ENCODE measurements at regions not wholly inside any gene's neighbourhood (a gene's known extent, or its start where the extent isn't known, plus 50 kb on each side); places are given as distances from the start of the nearest gene placed in this dataset.
"Not testable (repeated sequence)": the region's sequence is repeated elsewhere in the genome, so short reads cannot be mapped to it uniquely, and the experiment has no call there.

- Histone ChIP-seq H3K27ac (ENCODE audit: low read length) (no peak overlapping the region), H3K9me3 (ENCODE audit: control insufficient read depth in 1 of 2, low read length in 2 of 2) (peaks cover 0 to 8% of the 10 kb centered on the region in 2 donors), H3K36me3 (ENCODE audit: control insufficient read depth in 1 of 2, insufficient read depth in 2 of 2, low read length in 2 of 2) (no peaks in the 10 kb centered on the region), H3K4me3 (ENCODE audit: low read depth in 1 of 2, low read length in 2 of 2) (no peak overlapping the region), H3K4me1 (ENCODE audit: control insufficient read depth in 1 of 2, insufficient read depth in 2 of 2, low read length in 2 of 2) (no peaks in the 10 kb centered on the region), H3K27me3 (ENCODE audit: low read depth, low read length) (no peaks in the 10 kb centered on the region)
Measured at GRCh38 chr5:142400415-142400814, 75.6 kb upstream of the SPRY4 start.

- no peaks in the 10 kb centered on the region for H3K36me3 ChIP-seq (ENCODE audit: control insufficient read depth in 1 of 2, insufficient read depth in 2 of 2, low read length in 2 of 2)
- no peaks in the 10 kb centered on the region for H3K4me1 ChIP-seq (ENCODE audit: control insufficient read depth in 1 of 2, insufficient read depth in 2 of 2, low read length in 2 of 2)
- H3K27me3 ChIP-seq (ENCODE audit: low read depth, low read length): no peaks in the 10 kb centered on the region
- H3K27ac ChIP-seq (ENCODE audit: low read length): no peak overlapping the region
- H3K4me3 ChIP-seq (ENCODE audit: low read depth in 1 of 2, low read length in 2 of 2): no peak overlapping the region
- H3K9me3 ChIP-seq (ENCODE audit: control insufficient read depth in 1 of 2, low read length in 2 of 2): peaks cover 0 to 8% of the 10 kb centered on the region in 2 donors
Measured at GRCh38 chr5:142399891-142400290, 75.1 kb upstream of the SPRY4 start.

- H3K4me3 ChIP-seq (ENCODE audit: low read depth in 1 of 2, low read length in 2 of 2): no peak overlapping the region
- H3K9me3 ChIP-seq (ENCODE audit: control insufficient read depth in 1 of 2, low read length in 2 of 2): peaks cover 0 to 8% of the 10 kb centered on the region in 2 donors
- no peaks in the 10 kb centered on the region for H3K36me3 ChIP-seq (ENCODE audit: control insufficient read depth in 1 of 2, insufficient read depth in 2 of 2, low read length in 2 of 2)
- H3K4me1 ChIP-seq (ENCODE audit: control insufficient read depth in 1 of 2, insufficient read depth in 2 of 2, low read length in 2 of 2): no peaks in the 10 kb centered on the region
- no peaks in the 10 kb centered on the region for H3K27me3 ChIP-seq (ENCODE audit: low read depth, low read length)
- H3K27ac ChIP-seq (ENCODE audit: low read length): no peak overlapping the region
Measured at GRCh38 chr5:142398730-142399055, 73.9 kb upstream of the SPRY4 start.

GRCh38 chr5:142398011-142398729 lies 73.3 kb upstream of the SPRY4 start:
- H3K27me3 ChIP-seq (ENCODE audit: low read depth, low read length); H3K9me3 ChIP-seq (ENCODE audit: control insufficient read depth in 1 of 2, low read length in 2 of 2); H3K4me3 ChIP-seq (ENCODE audit: low read depth in 1 of 2, low read length in 2 of 2); H3K4me1 ChIP-seq (ENCODE audit: control insufficient read depth in 1 of 2, insufficient read depth in 2 of 2, low read length in 2 of 2); H3K36me3 ChIP-seq (ENCODE audit: control insufficient read depth in 1 of 2, insufficient read depth in 2 of 2, low read length in 2 of 2); H3K27ac ChIP-seq (ENCODE audit: low read length): not testable (repeated sequence)

- no peaks in the 10 kb centered on the region for H3K4me1 ChIP-seq (ENCODE audit: control insufficient read depth in 1 of 2, insufficient read depth in 2 of 2, low read length in 2 of 2)
- H3K27me3 ChIP-seq (ENCODE audit: low read depth, low read length): no peaks in the 10 kb centered on the region
- H3K4me3 ChIP-seq (ENCODE audit: low read depth in 1 of 2, low read length in 2 of 2): no peak overlapping the region
- peaks cover 0 to 8% of the 10 kb centered on the region in 2 donors for H3K9me3 ChIP-seq (ENCODE audit: control insufficient read depth in 1 of 2, low read length in 2 of 2)
- H3K36me3 ChIP-seq (ENCODE audit: control insufficient read depth in 1 of 2, insufficient read depth in 2 of 2, low read length in 2 of 2): no peaks in the 10 kb centered on the region
- H3K27ac ChIP-seq (ENCODE audit: low read length): no peak overlapping the region
Measured at GRCh38 chr5:142397178-142397577, 72.4 kb upstream of the SPRY4 start.

- no peaks in the 10 kb centered on the region for H3K27me3 ChIP-seq (ENCODE audit: low read depth, low read length)
- H3K27ac ChIP-seq (ENCODE audit: low read length): no peak overlapping the region
- H3K36me3 ChIP-seq (ENCODE audit: control insufficient read depth in 1 of 2, insufficient read depth in 2 of 2, low read length in 2 of 2): no peaks in the 10 kb centered on the region
- H3K4me1 ChIP-seq (ENCODE audit: control insufficient read depth in 1 of 2, insufficient read depth in 2 of 2, low read length in 2 of 2): no peaks in the 10 kb centered on the region
- peaks cover 0 to 8% of the 10 kb centered on the region in 2 donors for H3K9me3 ChIP-seq (ENCODE audit: control insufficient read depth in 1 of 2, low read length in 2 of 2)
- H3K4me3 ChIP-seq (ENCODE audit: low read depth in 1 of 2, low read length in 2 of 2): no peak overlapping the region
Measured at GRCh38 chr5:142396436-142397038, 71.7 kb upstream of the SPRY4 start.

GRCh38 chr5:142395334-142395733 lies 70.5 kb upstream of the SPRY4 start:
- H3K9me3 ChIP-seq (ENCODE audit: control insufficient read depth in 1 of 2, low read length in 2 of 2): peaks cover 0 to 8% of the 10 kb centered on the region in 2 donors
- H3K4me3 ChIP-seq (ENCODE audit: low read depth in 1 of 2, low read length in 2 of 2): no peak overlapping the region
- H3K36me3 ChIP-seq (ENCODE audit: control insufficient read depth in 1 of 2, insufficient read depth in 2 of 2, low read length in 2 of 2): no peaks in the 10 kb centered on the region
- peaks cover 2 to 3% of the 10 kb centered on the region in 2 donors for H3K4me1 ChIP-seq (ENCODE audit: control insufficient read depth in 1 of 2, insufficient read depth in 2 of 2, low read length in 2 of 2)
- no peaks in the 10 kb centered on the region for H3K27me3 ChIP-seq (ENCODE audit: low read depth, low read length)
- no peak overlapping the region for H3K27ac ChIP-seq (ENCODE audit: low read length)

GRCh38 chr5:142391058-142391845 lies 66.4 kb upstream of the SPRY4 start:
- H3K27me3 ChIP-seq (ENCODE audit: low read depth, low read length): no peaks in the 10 kb centered on the region
- no peaks in the 10 kb centered on the region for H3K36me3 ChIP-seq (ENCODE audit: control insufficient read depth in 1 of 2, insufficient read depth in 2 of 2, low read length in 2 of 2)
- H3K9me3 ChIP-seq (ENCODE audit: control insufficient read depth in 1 of 2, low read length in 2 of 2): peaks cover 0 to 1% of the 10 kb centered on the region in 2 donors
- H3K4me3 ChIP-seq (ENCODE audit: low read depth in 1 of 2, low read length in 2 of 2): no peak overlapping the region
- peaks cover 13 to 19% of the 10 kb centered on the region in 2 donors for H3K4me1 ChIP-seq (ENCODE audit: control insufficient read depth in 1 of 2, insufficient read depth in 2 of 2, low read length in 2 of 2)
- no peak overlapping the region for H3K27ac ChIP-seq (ENCODE audit: low read length)

- H3K27ac ChIP-seq (ENCODE audit: low read length): no peak overlapping the region
- H3K27me3 ChIP-seq (ENCODE audit: low read depth, low read length): no peaks in the 10 kb centered on the region
- no peaks in the 10 kb centered on the region for H3K36me3 ChIP-seq (ENCODE audit: control insufficient read depth in 1 of 2, insufficient read depth in 2 of 2, low read length in 2 of 2)
- no peak overlapping the region for H3K4me3 ChIP-seq (ENCODE audit: low read depth in 1 of 2, low read length in 2 of 2)
- peaks cover 13 to 22% of the 10 kb centered on the region in 2 donors for H3K4me1 ChIP-seq (ENCODE audit: control insufficient read depth in 1 of 2, insufficient read depth in 2 of 2, low read length in 2 of 2)
- no peaks in the 10 kb centered on the region for H3K9me3 ChIP-seq (ENCODE audit: control insufficient read depth in 1 of 2, low read length in 2 of 2)
Measured at GRCh38 chr5:142390334-142390733, 65.5 kb upstream of the SPRY4 start.

GRCh38 chr5:142388696-142389095 lies 63.9 kb upstream of the SPRY4 start:
- H3K9me3 ChIP-seq (ENCODE audit: control insufficient read depth in 1 of 2, low read length in 2 of 2): no peaks in the 10 kb centered on the region
- H3K4me3 ChIP-seq (ENCODE audit: low read depth in 1 of 2, low read length in 2 of 2): no peak overlapping the region
- H3K36me3 ChIP-seq (ENCODE audit: control insufficient read depth in 1 of 2, insufficient read depth in 2 of 2, low read length in 2 of 2): no peaks in the 10 kb centered on the region
- H3K27ac ChIP-seq (ENCODE audit: low read length): no peak overlapping the region
- H3K27me3 ChIP-seq (ENCODE audit: low read depth, low read length): no peaks in the 10 kb centered on the region
- peaks cover 13 to 22% of the 10 kb centered on the region in 2 donors for H3K4me1 ChIP-seq (ENCODE audit: control insufficient read depth in 1 of 2, insufficient read depth in 2 of 2, low read length in 2 of 2)

- no peaks in the 10 kb centered on the region for H3K27me3 ChIP-seq (ENCODE audit: low read depth, low read length)
- peaks cover 13 to 22% of the 10 kb centered on the region in 2 donors for H3K4me1 ChIP-seq (ENCODE audit: control insufficient read depth in 1 of 2, insufficient read depth in 2 of 2, low read length in 2 of 2)
- H3K36me3 ChIP-seq (ENCODE audit: control insufficient read depth in 1 of 2, insufficient read depth in 2 of 2, low read length in 2 of 2): no peaks in the 10 kb centered on the region
- H3K4me3 ChIP-seq (ENCODE audit: low read depth in 1 of 2, low read length in 2 of 2): no peak overlapping the region
- H3K9me3 ChIP-seq (ENCODE audit: control insufficient read depth in 1 of 2, low read length in 2 of 2): no peaks in the 10 kb centered on the region
- H3K27ac ChIP-seq (ENCODE audit: low read length): no peak overlapping the region
Measured at GRCh38 chr5:142387024-142387682, 62.3 kb upstream of the SPRY4 start.

Measured in muscle layer of duodenum (tissue), 2 donors.